ENCODE measurements at regions not wholly inside any gene's neighbourhood (a gene's known extent, or its start where the extent isn't known, plus 50 kb on each side); places are given as distances from the start of the nearest gene placed in this dataset.
"Not testable (repeated sequence)": the region's sequence is repeated elsewhere in the genome, so short reads cannot be mapped to it uniquely, and the experiment has no call there.

DNA sequence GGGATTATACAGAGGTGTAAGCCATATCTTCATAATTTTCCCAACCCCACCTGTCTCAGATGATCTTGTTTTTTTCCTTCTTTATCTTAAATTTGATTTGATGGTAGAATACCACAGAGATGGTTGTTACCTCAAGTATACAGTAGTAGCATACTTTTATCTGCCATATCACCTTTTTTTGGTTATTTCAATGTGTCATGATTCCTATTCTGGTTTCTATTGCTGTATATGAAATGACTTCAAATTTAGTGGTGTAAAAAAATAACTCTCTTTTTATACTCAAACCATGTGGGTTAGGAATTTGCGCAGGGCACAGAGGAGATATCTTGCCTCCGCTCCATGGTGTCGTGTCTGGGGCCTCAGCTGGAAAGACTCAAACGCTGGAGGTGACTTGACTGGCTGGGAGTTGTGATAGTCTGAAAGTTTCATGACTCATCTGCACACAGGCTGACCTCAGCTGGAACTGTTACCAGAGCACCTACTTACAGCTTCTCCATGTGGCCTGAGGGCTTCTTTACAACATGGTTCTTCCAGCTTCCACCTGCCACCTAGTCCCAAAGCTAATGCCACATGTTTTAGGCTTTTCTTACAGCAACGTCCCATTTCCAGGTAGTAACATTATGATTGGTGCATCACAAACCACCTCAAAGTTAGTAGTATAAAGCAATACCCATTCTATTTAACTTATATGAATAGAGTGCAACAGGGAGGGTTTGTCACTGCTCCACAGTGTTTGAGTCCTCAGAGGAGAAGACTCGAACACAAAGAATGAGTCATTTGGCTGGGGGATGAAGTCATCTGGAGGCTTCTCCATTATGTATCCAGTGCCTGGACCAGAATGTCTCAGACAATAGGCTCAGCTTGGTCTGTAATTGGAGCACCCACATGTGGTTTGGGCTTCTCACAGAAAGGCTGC is 82.3 kb upstream of the XPO1 start:
- no peak for DNase-seq

DNA sequence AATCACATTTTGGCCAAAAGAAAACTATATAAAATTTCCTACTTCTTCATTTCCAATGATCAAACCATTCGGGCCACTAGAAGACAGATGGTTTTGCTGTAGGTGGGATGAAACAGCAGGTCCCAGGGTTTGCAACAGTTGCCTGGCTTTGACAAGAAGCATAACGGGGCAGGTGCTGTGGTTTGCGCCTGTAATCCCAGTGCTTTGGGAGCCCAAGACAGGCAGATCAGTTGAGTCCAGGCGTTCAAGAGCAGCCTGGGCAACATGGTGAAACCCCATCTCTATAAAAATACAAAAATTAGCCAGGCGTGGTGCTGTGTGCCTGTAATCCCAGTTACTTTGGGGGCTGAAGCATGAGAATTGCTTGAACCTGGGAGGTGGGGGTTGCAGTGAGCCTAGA is 81.4 kb upstream of the XPO1 start:
- DNase-seq = no peak

DNA sequence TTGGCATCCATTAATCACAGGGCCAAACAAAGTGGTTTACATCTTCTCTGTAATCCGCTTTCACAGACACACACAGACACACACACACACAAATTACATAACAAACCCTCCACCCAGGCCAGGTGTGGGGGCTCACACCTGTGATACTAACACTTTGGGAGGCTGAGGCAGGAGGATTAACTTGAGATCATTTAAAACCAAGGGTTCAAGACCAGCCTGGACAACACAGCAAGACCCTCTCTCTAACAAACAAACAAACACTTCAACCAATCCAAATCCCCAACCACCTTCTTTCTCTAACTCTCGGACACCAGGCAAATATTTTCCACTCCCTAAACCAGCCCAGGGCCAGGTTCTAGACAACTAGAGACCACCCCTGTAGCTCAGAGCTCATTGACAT is 79.5 kb upstream of the XPO1 start:
- no peak for DNase-seq

DNA sequence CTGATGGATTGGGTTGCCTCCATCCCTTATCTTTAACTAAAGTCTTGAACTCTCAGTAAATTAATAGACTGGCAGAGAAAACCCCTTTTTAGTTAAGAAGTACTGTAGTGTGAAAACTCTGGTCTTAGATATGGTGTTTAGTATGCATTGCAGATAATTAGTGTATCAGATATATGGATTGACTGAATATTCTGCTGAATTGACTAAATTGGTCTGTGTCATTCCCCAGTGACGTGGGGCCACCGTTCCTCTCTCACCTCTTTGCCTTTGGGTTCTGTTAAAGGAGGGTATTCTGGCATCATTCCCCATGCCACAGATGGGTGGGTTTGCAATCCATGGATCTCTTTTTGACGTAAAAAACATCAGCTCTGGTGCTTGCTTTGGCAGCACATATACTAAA is 67.1 kb upstream of the XPO1 start:
- no peak for DNase-seq

DNA sequence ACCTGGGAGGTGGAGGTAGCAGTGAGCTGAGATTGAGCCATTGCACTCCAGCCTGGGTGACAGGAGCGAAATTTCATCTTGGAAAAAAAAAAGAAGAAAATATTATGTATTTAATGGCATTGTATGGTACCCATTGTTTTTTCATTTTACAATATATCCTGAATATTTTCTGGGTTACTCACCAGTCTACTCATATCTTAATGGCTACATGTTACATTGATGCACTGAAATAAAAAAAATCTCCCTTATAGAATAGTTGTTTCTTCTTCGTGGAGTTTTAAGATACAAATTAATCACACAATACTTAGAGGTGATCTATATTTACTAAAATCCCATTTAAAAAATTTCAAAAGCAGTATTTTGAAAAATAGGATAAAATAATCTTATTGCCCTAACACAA is 66.3 kb upstream of the XPO1 start:
- no peak for DNase-seq

DNA sequence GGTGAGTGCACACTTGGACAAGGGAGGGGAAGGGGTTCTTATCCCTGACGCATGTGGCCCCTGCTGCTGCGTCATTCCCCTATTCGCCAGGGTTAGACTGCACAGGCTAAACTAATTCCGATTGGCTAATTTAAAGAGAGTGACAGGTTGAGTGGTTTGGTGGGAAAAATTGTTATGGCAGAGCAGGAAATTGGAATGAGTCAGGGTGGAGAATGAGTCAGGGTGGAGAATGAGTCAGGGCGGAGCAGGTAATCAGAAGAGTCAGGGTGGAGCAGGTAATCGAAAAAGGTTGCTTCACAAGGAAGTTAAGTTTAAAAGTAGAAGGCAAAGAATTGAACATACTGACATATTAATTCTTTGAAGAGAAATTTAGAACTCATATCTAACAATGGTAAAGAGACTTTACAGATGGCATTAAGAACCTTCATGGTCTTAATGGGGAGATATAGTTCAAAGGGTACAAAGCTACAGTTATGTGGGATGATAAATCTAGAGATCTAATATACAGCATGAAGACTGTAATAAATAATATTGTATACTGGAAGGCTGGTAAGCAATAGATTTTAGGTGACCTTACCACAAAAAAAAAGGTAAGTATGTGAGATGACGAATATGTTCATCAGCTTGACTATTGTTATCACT is 60.5 kb upstream of the XPO1 start:
- not testable (repeated sequence) for DNase-seq

DNA sequence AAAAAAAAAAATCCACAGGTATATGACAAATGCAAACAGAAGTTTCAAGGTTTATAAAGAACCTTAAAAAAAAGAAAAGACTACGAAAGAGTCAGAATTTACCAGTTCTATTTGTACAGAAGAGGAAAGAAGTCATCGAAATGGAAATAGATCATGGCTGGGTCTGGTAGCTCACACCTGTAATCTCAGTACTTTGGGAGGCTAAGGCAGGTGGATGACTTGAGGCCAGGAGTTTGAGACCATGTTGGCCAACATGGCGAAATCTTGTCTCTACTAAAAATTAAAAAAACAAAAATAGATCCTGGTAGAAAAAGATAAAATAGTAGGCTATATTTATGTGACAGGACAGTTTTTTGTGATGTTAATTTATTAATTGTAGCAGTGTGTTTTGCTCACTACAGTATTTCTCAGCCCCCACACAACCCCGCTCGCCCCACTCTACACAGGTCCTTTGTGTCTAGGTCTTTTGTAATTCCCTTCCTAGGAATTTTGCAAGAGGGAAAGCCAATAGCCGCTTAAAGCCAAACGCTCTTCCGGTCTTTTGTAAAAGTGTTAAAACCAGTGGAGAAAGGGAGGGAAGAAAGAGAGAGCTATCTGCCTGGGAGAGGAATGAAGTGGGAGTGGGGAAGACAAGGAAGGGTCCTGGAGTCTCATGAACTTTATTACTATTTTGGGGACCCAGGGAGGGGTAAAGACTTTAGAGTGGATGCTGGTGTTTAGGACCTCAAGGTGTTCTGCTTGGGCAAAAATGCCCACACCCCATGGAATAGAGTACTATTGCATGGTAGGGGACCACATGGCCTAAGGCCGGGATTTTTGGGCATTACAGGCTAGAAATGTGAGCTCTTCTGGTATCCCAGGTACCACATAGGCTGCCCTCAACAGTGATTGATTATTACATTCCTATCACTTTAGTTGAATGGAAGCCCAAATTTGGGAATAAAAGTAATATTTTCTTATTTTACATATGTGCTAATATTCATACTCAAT is 59.4 kb upstream of the XPO1 start:
- no peak for DNase-seq

DNA sequence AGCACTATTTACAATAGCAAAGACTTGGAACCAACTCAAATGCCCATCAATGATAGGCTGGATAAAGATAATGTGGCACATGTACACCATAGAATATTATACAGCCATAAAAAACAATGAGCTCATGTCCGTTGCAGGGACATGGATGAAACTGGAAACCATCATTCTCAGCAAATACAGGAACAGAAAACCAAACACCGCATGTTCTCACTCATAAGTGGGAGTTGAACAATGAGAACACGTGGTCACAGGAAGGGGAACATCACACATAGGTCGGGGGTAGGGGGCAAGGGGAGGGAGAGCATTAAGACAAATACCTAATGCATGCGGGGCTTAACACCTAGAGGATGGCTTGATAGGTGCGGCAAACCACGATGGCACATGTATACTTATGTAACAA is 56.0 kb upstream of the XPO1 start:
- not testable (repeated sequence) for DNase-seq

DNA sequence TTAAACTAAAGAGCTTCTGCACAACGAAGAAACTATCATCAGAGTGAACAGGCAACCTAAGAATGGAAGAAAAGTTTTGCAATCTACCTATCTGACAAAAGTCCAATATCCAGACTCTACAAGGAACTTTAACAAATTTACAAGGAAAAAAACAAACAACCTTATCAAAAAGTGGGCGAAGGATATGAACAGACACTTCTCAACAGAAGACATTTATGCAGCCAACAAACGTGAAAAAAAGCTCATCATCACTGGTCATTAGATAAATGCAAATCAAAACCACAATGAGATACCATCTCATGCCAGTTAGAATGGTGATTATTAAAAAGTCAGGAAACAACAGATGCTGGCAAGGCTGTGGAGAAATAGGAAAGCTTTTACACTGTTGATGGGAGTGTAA is 55.5 kb upstream of the XPO1 start:
- DNase-seq = not testable (repeated sequence)

DNA sequence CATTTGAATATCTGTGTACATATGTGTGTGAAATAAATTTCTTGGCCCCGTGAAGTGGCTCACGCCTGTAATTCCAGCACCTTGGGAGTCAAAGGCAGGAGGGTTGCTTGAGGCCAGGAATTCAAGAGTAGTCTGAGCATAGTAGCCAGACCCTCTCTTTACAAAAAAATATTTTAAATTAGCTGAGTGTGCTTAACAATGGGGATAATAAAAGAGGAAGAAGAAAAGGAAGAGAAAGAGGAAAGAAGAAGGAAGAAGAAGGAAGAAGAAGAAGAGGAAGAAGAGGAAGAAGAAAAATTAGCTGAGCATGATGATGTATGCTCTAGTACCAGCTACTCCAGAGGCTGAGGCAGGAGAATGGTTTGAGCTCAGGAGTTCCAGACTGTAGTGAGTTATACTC is 52.1 kb upstream of the XPO1 start:
- DNase-seq = no peak

DNA sequence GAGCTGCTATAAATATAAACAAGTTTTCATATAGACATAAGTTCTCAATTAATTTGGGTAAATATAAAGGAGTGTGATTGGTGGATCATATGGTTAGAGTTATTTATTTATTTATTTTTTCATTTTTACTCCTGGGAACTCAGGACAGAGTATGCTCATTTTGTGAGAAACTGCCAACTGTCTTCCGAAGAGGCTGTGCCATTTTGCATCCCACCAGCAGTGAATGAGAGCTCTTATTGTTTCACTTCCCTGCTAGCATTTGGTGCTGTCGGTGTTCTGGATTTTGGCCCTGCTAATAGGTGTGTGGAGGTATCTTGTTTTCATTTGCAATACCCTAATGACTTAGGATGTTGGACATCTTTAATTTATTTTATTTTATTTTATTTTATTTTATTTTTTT is 50.4 kb upstream of the XPO1 start:
- no peak for DNase-seq
